Activated CD4-positive, alpha-beta T cell treated with anti-CD3 and anti-CD28 coated beads for 36 hours (primary cell): ENCODE measurements at regions not wholly inside any gene's neighbourhood (a gene's known extent, or its start where the extent isn't known, plus 50 kb on each side); places are given as distances from the start of the nearest gene placed in this dataset.
"Not testable (repeated sequence)": the region's sequence is repeated elsewhere in the genome, so short reads cannot be mapped to it uniquely, and the experiment has no call there.

Experiments
- ATAC-seq: fragments of 200-7000 bp; cut with Tn5 transposase; one replicate; pipeline ENCODE4 v1.10.0; 2021; ENCODE audit warnings: mild to moderate bottlenecking, moderate library complexity
- CTCF ChIA-PET: fragments of 350-600 bp; sonication (Branson Sonifier 250); formaldehyde crosslinking; loops from one replicate; lab custom pipeline; 2021; ENCODE audit warnings: antibody characterized with exemption; lab: Charles Lee
- POLR2A ChIA-PET: fragments of 350-600 bp; sonication (Branson Sonifier 250); formaldehyde crosslinking; loops from one replicate; lab custom pipeline; 2021; ENCODE audit warnings: antibody characterized with exemption, inconsistent platforms; lab: Charles Lee
- DNase-seq: peaks from one replicate; pipeline ENCODE4 v3.0.0-alpha.2; 2020
- H3K27ac Mint-ChIP-seq: one replicate; pipeline ENCODE4 v1.8.0; 2021; ENCODE audit warnings: mixed read lengths
- H3K27me3 Mint-ChIP-seq: one replicate; pipeline ENCODE4 v1.8.0; 2021; ENCODE audit warnings: mixed read lengths
- H3K36me3 Mint-ChIP-seq: one replicate; pipeline ENCODE4 v1.8.0; 2021; ENCODE audit warnings: low read depth, mixed read lengths
- H3K4me1 Mint-ChIP-seq: one replicate; pipeline ENCODE4 v1.8.0; 2021; ENCODE audit warnings: mixed read lengths
- H3K4me3 Mint-ChIP-seq: one replicate; pipeline ENCODE4 v1.8.0; 2021; ENCODE audit warnings: mild to moderate bottlenecking, moderate library complexity, mixed read lengths
- H3K9me3 Mint-ChIP-seq: one replicate; pipeline ENCODE4 v1.8.0; 2021; ENCODE audit warnings: low read depth, mixed read lengths
- intact Hi-C, 2 experiments: fragments of 100-400 bp; cut with DNase I in 1 of 2; cut with micrococcal nuclease in 1 of 2; formaldehyde crosslinking; loops; one replicate each; pipeline versions ENCODE4 v1.14.2 to v1.15.1; 2022 to 2024; cut with DNase I, micrococcal nuclease

- Mint-ChIP-seq H3K4me1 (no peaks in the 10 kb centered on the region), H3K27ac (no peak overlapping the region), H3K36me3 (no peaks in the 10 kb centered on the region), H3K9me3 (no peaks in the 10 kb centered on the region), H3K27me3 (no peaks in the 10 kb centered on the region), H3K4me3 (no peak overlapping the region)
- ChIA-PET POLR2A (no interaction called here), CTCF (no interaction called here)
- intact Hi-C loops: no loop called here
- ATAC-seq (no peak), DNase-seq (no peak)
Measured at GRCh38 chrX:33989936-33990335, 142.2 kb downstream of the FAM47A start.

GRCh38 chrX:33987458-33987857 lies 144.7 kb downstream of the FAM47A start:
- CTCF ChIA-PET: no interaction called here
- Mint-ChIP-seq H3K9me3 (no peaks in the 10 kb centered on the region), H3K36me3 (no peaks in the 10 kb centered on the region), H3K27me3 (no peaks in the 10 kb centered on the region), H3K27ac (no peak overlapping the region), H3K4me3 (no peak overlapping the region), H3K4me1 (no peaks in the 10 kb centered on the region)
- intact Hi-C loops: no loop called here
- DNase-seq (no peak), ATAC-seq (no peak)
- POLR2A ChIA-PET: no interaction called here

GRCh38 chrX:33974676-33975075 lies 157.4 kb downstream of the FAM47A start:
- CTCF ChIA-PET: no interaction called here
- intact Hi-C loops: no loop called here
- Mint-ChIP-seq H3K9me3 (peaks cover 6% of the 10 kb centered on the region), H3K27ac (no peak overlapping the region), H3K27me3 (no peaks in the 10 kb centered on the region), H3K4me3 (no peak overlapping the region), H3K36me3 (no peaks in the 10 kb centered on the region), H3K4me1 (no peaks in the 10 kb centered on the region)
- ATAC-seq: no peak
- POLR2A ChIA-PET: no interaction called here
- DNase-seq: no peak

GRCh38 chrX:33970028-33970967 lies 161.8 kb downstream of the FAM47A start:
- DNase-seq (no peak), ATAC-seq (no peak)
- POLR2A ChIA-PET: no interaction called here
- no peak overlapping the region for H3K27ac Mint-ChIP-seq
- CTCF ChIA-PET: no interaction called here
- H3K27me3 Mint-ChIP-seq: no peaks in the 10 kb centered on the region
- H3K4me1 Mint-ChIP-seq: no peaks in the 10 kb centered on the region
- no peaks in the 10 kb centered on the region for H3K9me3 Mint-ChIP-seq
- H3K4me3 Mint-ChIP-seq: no peak overlapping the region
- intact Hi-C loops: no loop called here
- no peaks in the 10 kb centered on the region for H3K36me3 Mint-ChIP-seq

GRCh38 chrX:33969105-33969504 lies 163.0 kb downstream of the FAM47A start:
- Mint-ChIP-seq H3K27ac (no peak overlapping the region), H3K4me3 (no peak overlapping the region), H3K4me1 (no peaks in the 10 kb centered on the region), H3K9me3 (peaks cover 1% of the 10 kb centered on the region), H3K36me3 (no peaks in the 10 kb centered on the region), H3K27me3 (no peaks in the 10 kb centered on the region)
- ChIA-PET POLR2A (no interaction called here), CTCF (no interaction called here)
- ATAC-seq (no peak), DNase-seq (no peak)
- intact Hi-C loops: no loop called here

- Mint-ChIP-seq H3K27ac (no peak overlapping the region), H3K4me1 (no peaks in the 10 kb centered on the region), H3K27me3 (no peaks in the 10 kb centered on the region), H3K9me3 (peaks cover 1% of the 10 kb centered on the region), H3K36me3 (no peaks in the 10 kb centered on the region), H3K4me3 (no peak overlapping the region)
- DNase-seq (no peak), ATAC-seq (no peak)
- intact Hi-C loops: no loop called here
- POLR2A ChIA-PET: no interaction called here
- CTCF ChIA-PET: no interaction called here
Measured at GRCh38 chrX:33968611-33969010, 163.5 kb downstream of the FAM47A start.

- no peak overlapping the region for H3K4me3 Mint-ChIP-seq
- no peaks in the 10 kb centered on the region for H3K27me3 Mint-ChIP-seq
- CTCF ChIA-PET: no interaction called here
- peaks cover 6% of the 10 kb centered on the region for H3K9me3 Mint-ChIP-seq
- intact Hi-C loops: no loop called here
- POLR2A ChIA-PET: no interaction called here
- no peak for ATAC-seq
- H3K27ac Mint-ChIP-seq: no peak overlapping the region
- H3K4me1 Mint-ChIP-seq: no peaks in the 10 kb centered on the region
- H3K36me3 Mint-ChIP-seq: no peaks in the 10 kb centered on the region
- no peak for DNase-seq
Measured at GRCh38 chrX:33949300-33949699, 182.8 kb downstream of the FAM47A start.

DNA sequence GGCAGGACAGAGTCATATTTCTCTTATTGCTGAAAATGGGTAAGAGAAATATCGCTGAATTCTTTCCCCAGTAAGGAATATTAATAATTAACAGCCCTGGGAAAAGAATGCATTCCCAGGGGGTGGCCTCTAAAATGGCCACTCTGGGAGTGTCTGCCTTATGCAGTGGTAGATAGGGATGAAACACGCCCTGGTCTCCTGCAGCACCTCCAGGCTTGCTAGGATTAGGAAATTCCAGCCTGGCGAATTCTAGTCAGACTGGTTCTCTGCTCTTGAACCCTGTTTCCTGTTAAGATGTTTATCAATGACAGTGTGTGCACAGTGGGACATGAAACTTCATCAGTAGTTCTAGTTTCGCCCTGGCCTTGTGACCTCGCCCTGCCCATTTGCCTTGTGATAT lies 205.9 kb downstream of the FAM47A start:
- H3K27me3 Mint-ChIP-seq, H3K27ac Mint-ChIP-seq, H3K4me1 Mint-ChIP-seq, H3K9me3 Mint-ChIP-seq, DNase-seq, POLR2A ChIA-PET, CTCF ChIA-PET, ATAC-seq, H3K36me3 Mint-ChIP-seq, intact Hi-C loops, H3K4me3 Mint-ChIP-seq: not testable (repeated sequence)

- POLR2A ChIA-PET: no interaction called here
- H3K36me3 Mint-ChIP-seq: no peaks in the 10 kb centered on the region
- peaks cover 5% of the 10 kb centered on the region for H3K9me3 Mint-ChIP-seq
- H3K4me1 Mint-ChIP-seq: no peaks in the 10 kb centered on the region
- ATAC-seq (no peak), DNase-seq (no peak)
- H3K27me3 Mint-ChIP-seq: no peaks in the 10 kb centered on the region
- intact Hi-C loops: no loop called here
- H3K27ac Mint-ChIP-seq: no peak overlapping the region
- CTCF ChIA-PET: no interaction called here
- no peak overlapping the region for H3K4me3 Mint-ChIP-seq
Measured at GRCh38 chrX:33923262-33923661, 208.9 kb downstream of the FAM47A start.

GRCh38 chrX:33909836-33910235 lies 222.3 kb downstream of the FAM47A start:
- ATAC-seq: no peak
- Mint-ChIP-seq H3K36me3 (no peaks in the 10 kb centered on the region), H3K27ac (no peak overlapping the region), H3K27me3 (no peaks in the 10 kb centered on the region), H3K9me3 (no peaks in the 10 kb centered on the region), H3K4me3 (no peak overlapping the region), H3K4me1 (no peaks in the 10 kb centered on the region)
- intact Hi-C loops: no loop called here
- ChIA-PET CTCF (no interaction called here), POLR2A (no interaction called here)
- DNase-seq: no peak

DNA sequence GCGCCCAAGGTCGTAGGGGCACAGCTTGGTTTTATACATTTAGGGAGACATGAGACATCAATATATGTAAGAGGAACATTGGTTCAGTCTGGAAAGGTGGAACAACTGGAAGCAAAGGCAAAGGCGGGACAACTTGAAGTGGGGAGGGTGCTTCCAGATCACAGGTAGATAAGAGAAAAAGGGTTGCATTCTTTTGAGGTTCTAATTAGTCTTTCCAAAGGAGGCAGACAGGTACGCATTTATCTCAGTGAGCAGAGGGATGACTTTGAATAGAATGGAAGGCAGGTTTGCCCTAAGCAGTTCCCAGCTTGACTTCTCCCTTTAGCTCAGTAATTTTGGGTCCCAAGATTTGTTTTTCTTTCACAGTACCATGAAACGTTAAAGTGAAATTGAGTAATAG lies 223.2 kb downstream of the FAM47A start:
- H3K9me3 Mint-ChIP-seq: no peaks in the 10 kb centered on the region
- H3K27ac Mint-ChIP-seq: no peak overlapping the region
- H3K36me3 Mint-ChIP-seq: no peaks in the 10 kb centered on the region
- ATAC-seq: no peak
- H3K27me3 Mint-ChIP-seq: no peaks in the 10 kb centered on the region
- no peak overlapping the region for H3K4me3 Mint-ChIP-seq
- no peaks in the 10 kb centered on the region for H3K4me1 Mint-ChIP-seq
- ChIA-PET POLR2A (no interaction called here), CTCF (no interaction called here)
- intact Hi-C loops: no loop called here
- DNase-seq: no peak

DNA sequence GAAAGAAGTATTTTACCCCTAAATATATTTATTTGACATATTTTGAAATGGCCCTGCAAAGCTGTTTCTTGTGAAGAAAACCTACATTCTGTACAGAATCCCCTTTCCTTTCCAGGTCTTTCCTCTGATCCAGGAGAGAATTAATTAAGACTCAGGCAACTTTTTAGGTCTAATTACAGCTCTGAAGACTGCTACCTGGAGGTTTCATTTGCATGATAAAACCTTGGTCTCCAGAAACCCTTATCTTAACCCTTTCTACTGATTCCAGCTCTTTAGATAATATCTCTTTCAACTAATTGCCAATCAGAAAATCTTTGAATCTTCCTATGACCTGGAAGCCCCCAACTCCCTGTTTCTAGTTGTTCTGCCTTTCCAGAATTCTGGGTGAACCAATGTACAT lies 224.0 kb downstream of the FAM47A start:
- H3K27me3 Mint-ChIP-seq: no peaks in the 10 kb centered on the region
- CTCF ChIA-PET: no interaction called here
- POLR2A ChIA-PET: no interaction called here
- DNase-seq (no peak), ATAC-seq (no peak)
- no peaks in the 10 kb centered on the region for H3K9me3 Mint-ChIP-seq
- H3K4me1 Mint-ChIP-seq: no peaks in the 10 kb centered on the region
- no peaks in the 10 kb centered on the region for H3K36me3 Mint-ChIP-seq
- no peak overlapping the region for H3K4me3 Mint-ChIP-seq
- no peak overlapping the region for H3K27ac Mint-ChIP-seq
- intact Hi-C loops: no loop called here
